Stimulated activated memory B cell treated with anti-CD40 and anti-IgM and Interleukin-4, amounts not matched to agents 10 μg/mL and 1 μg/mL and 100 μg/mL, for 72 hours (primary cell): ENCODE measurements at regions not wholly inside any gene's neighbourhood (a gene's known extent, or its start where the extent isn't known, plus 50 kb on each side); places are given as distances from the start of the nearest gene placed in this dataset.
A peak's percentile ranks its signal among the peaks of the same experiment; 100 is the strongest.

ENCODE experiments used
- ATAC-seq: fragments of 150-1000 bp; cut with Tn5 transposase; 2 replicates; pipeline ENCODE4 v1.10.0; 2021
- H3K27ac Mint-ChIP-seq: one replicate; pipeline ENCODE4 v1.8.0; 2022; ENCODE audit warnings: mild to moderate bottlenecking, mixed read lengths
- H3K27me3 Mint-ChIP-seq: one replicate; pipeline ENCODE4 v1.8.0; 2022; ENCODE audit warnings: mixed read lengths
- H3K36me3 Mint-ChIP-seq: one replicate; pipeline ENCODE4 v1.8.0; 2022; ENCODE audit warnings: mixed read lengths
- H3K4me1 Mint-ChIP-seq: one replicate; pipeline ENCODE4 v1.8.0; 2022; ENCODE audit warnings: mixed read lengths
- H3K4me3 Mint-ChIP-seq: one replicate; pipeline ENCODE4 v1.8.0; 2022; ENCODE audit warnings: mild to moderate bottlenecking, moderate library complexity, mixed read lengths
- H3K9me3 Mint-ChIP-seq: one replicate; pipeline ENCODE4 v1.8.0; 2022; ENCODE audit warnings: mixed read lengths

GRCh38 chr3:9301091-9301490 is 51.6 kb upstream of the SRGAP3 start:
- ATAC-seq: no peak
- no peak overlapping the region for H3K4me3 Mint-ChIP-seq
- H3K4me1 Mint-ChIP-seq: peaks cover 6% of the 10 kb centered on the region
- H3K27me3 Mint-ChIP-seq: peaks cover 14% of the 10 kb centered on the region
- peaks cover 5% of the 10 kb centered on the region for H3K9me3 Mint-ChIP-seq
- H3K36me3 Mint-ChIP-seq: no peaks in the 10 kb centered on the region
- no peak overlapping the region for H3K27ac Mint-ChIP-seq

DNA sequence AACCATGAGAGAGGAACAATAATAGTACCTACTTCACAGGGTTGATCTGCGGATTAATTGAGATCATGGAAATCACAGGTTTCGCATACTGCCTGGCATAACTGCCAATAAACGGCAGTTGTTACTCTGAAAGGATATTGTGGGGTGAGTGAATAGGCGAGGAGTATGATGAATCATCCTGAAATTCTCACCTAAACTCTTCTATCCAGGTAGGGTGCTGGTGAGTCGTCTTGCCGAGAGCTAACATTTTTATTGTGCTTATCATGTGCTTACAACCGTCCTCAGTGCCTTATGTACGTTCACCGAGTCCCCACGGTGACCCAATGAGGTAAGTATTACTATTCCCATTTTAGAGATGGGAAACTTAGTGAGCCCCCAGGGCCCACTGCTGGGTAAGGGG is 52.4 kb upstream of the SRGAP3 start:
- H3K9me3 Mint-ChIP-seq: peaks cover 5% of the 10 kb centered on the region
- peaks cover 6% of the 10 kb centered on the region for H3K4me1 Mint-ChIP-seq
- H3K27ac Mint-ChIP-seq: no peak overlapping the region
- no peak overlapping the region for H3K4me3 Mint-ChIP-seq
- H3K27me3 Mint-ChIP-seq: peaks cover 14% of the 10 kb centered on the region
- no peak for ATAC-seq
- H3K36me3 Mint-ChIP-seq: no peaks in the 10 kb centered on the region

- H3K9me3 Mint-ChIP-seq: peaks cover 5% of the 10 kb centered on the region
- H3K27ac Mint-ChIP-seq: no peak overlapping the region
- H3K36me3 Mint-ChIP-seq: no peaks in the 10 kb centered on the region
- H3K27me3 Mint-ChIP-seq: peaks cover 14% of the 10 kb centered on the region
- peaks cover 6% of the 10 kb centered on the region for H3K4me1 Mint-ChIP-seq
- peak overlapping the region; percentile 32 for H3K4me3 Mint-ChIP-seq
- peak; percentile 87 for ATAC-seq
These were observed 53.2 kb upstream of the SRGAP3 start for GRCh38 chr3:9302425-9303181.

DNA sequence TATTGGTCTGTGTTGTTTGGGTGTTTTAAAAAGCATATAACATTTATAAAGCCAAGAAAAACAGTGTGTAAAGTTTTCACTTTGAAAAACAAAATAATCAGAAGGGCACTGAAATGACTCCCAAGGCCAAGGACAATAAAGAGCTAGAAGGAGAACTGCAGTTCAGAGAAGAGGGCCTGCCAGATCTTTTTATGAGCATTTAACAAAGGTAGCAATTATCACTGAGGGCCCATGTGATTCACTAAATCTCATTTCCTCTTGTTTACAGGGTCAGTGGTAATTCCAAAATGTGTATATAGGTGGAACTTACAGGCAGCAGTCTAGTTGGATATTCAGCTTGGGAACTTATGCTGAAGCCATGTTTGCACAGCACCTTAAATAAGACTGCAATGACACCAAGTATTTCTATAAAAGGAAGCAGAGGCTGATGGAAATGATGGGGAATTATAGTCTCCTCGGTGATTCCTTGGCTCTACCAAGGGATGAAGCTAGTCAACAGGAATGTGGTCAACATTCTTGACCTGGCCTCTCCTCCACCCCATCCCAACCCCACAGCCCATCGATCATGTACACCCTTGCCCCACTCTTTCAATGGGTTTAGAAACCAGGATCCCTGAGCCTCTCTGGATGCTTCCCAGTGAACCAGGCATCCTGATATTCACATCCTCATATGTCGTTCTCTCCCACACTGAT is 54.4 kb upstream of the THUMPD3 start:
- no peaks in the 10 kb centered on the region for H3K27me3 Mint-ChIP-seq
- H3K4me3 Mint-ChIP-seq: no peak overlapping the region
- ATAC-seq: no peak
- H3K9me3 Mint-ChIP-seq: no peaks in the 10 kb centered on the region
- no peaks in the 10 kb centered on the region for H3K4me1 Mint-ChIP-seq
- H3K36me3 Mint-ChIP-seq: no peaks in the 10 kb centered on the region
- H3K27ac Mint-ChIP-seq: no peak overlapping the region

- no peaks in the 10 kb centered on the region for H3K4me1 Mint-ChIP-seq
- no peak overlapping the region for H3K4me3 Mint-ChIP-seq
- no peaks in the 10 kb centered on the region for H3K9me3 Mint-ChIP-seq
- H3K27ac Mint-ChIP-seq: no peak overlapping the region
- no peaks in the 10 kb centered on the region for H3K36me3 Mint-ChIP-seq
- peaks cover 5% of the 10 kb centered on the region for H3K27me3 Mint-ChIP-seq
- no peak for ATAC-seq
These were observed 52.8 kb upstream of the THUMPD3 start for GRCh38 chr3:9310043-9310442.

- H3K36me3 Mint-ChIP-seq: no peaks in the 10 kb centered on the region
- H3K4me1 Mint-ChIP-seq: no peaks in the 10 kb centered on the region
- H3K4me3 Mint-ChIP-seq: no peak overlapping the region
- no peaks in the 10 kb centered on the region for H3K9me3 Mint-ChIP-seq
- no peak for ATAC-seq
- peaks cover 5% of the 10 kb centered on the region for H3K27me3 Mint-ChIP-seq
- no peak overlapping the region for H3K27ac Mint-ChIP-seq
These were observed 51.6 kb upstream of the THUMPD3 start for GRCh38 chr3:9311228-9311627.
